Body of pancreas (tissue), 4 donors: ENCODE measurements at regions not wholly inside any gene's neighbourhood (a gene's known extent, or its start where the extent isn't known, plus 50 kb on each side); places are given as distances from the start of the nearest gene placed in this dataset.

Experiments
- POLR2A ChIP-seq, 3 donors: fragments of 450-650 bp; IDR thresholded peaks; one replicate each; pipeline ENCODE4 v1.6.1; 2016; ENCODE audit warnings: antibody characterized with exemption in 3 of 3, mild to moderate bottlenecking in 2 of 3
- TF ChIP-seq, protein P1 (sequence below), 7 experiments: fragments of 450-650 bp in 4 of 7; fragments of 200-600 bp in 3 of 7; sonication (generic) in 3 of 7; IDR thresholded peaks; one replicate each; pipeline ENCODE4 v1.5.1; 2016 to 2019; ENCODE audit warnings: antibody characterized with exemption in 7 of 7

DNA sequence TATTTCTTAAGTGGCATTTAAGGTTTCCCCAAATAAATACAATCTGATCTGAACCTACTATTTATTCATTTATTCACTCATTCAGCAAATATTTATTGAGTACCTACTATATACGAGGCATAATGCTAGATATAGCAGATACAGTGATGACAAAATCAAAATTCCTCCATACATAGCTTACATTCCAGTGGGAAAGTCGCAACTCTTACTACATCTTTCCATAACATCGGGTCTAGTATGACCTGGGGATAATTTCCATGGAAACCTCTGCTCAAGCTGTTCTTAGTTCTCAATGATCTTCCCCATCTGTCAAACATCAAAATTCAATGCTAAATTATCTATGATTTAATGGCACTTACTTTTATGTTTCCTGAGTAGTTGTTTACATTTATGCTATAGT is 70.8 kb upstream of the PRKACB start:
- TF ChIP-seq, protein P1, sequence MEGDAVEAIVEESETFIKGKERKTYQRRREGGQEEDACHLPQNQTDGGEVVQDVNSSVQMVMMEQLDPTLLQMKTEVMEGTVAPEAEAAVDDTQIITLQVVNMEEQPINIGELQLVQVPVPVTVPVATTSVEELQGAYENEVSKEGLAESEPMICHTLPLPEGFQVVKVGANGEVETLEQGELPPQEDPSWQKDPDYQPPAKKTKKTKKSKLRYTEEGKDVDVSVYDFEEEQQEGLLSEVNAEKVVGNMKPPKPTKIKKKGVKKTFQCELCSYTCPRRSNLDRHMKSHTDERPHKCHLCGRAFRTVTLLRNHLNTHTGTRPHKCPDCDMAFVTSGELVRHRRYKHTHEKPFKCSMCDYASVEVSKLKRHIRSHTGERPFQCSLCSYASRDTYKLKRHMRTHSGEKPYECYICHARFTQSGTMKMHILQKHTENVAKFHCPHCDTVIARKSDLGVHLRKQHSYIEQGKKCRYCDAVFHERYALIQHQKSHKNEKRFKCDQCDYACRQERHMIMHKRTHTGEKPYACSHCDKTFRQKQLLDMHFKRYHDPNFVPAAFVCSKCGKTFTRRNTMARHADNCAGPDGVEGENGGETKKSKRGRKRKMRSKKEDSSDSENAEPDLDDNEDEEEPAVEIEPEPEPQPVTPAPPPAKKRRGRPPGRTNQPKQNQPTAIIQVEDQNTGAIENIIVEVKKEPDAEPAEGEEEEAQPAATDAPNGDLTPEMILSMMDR (IDR thresholded peaks at IDR 0.05), result no peak
- no peak for TF ChIP-seq POLR2A (IDR thresholded peaks at IDR 0.05)
